Small intestine (tissue), 7 donors: ENCODE measurements at regions not wholly inside any gene's neighbourhood (a gene's known extent, or its start where the extent isn't known, plus 50 kb on each side); places are given as distances from the start of the nearest gene placed in this dataset.

Experiments
- DNase-seq, 2 donors: peaks; one replicate each; pipeline versions ENCODE4 v3.0.0 to v3.0.0-alpha.2; 2013
- FAIRE-seq: peaks from 2 replicates; lab custom pipeline; 2012; peaks lifted over from hg19 to GRCh38; lab: Jason Lieb, UNC
- H3K27ac ChIP-seq, 3 donors: one replicate each; pipeline ENCODE4 v1.5.1; 2013; ENCODE audit warnings: low read length in 2 of 3, mild to moderate bottlenecking in 2 of 3, control low read depth in 1 of 3, inconsistent platforms in 1 of 3, low read depth in 1 of 3, moderate library complexity in 1 of 3
- H3K27me3 ChIP-seq, 3 donors: one replicate each; pipeline ENCODE4 v1.6.1; 2013; ENCODE audit warnings: low read length in 3 of 3, inconsistent platforms in 1 of 3; ENCODE audit not compliant: control insufficient read depth in 3 of 3, insufficient read depth in 3 of 3
- H3K36me3 ChIP-seq, 3 donors: one replicate each; pipeline ENCODE4 v1.6.1; 2013; ENCODE audit warnings: low read length in 3 of 3, inconsistent platforms in 1 of 3, low read depth in 1 of 3, mild to moderate bottlenecking in 1 of 3, moderate library complexity in 1 of 3; ENCODE audit not compliant: control insufficient read depth in 3 of 3, insufficient read depth in 2 of 3
- H3K4me1 ChIP-seq, 3 donors: one replicate each; pipeline ENCODE4 v1.6.1; 2013; ENCODE audit warnings: low read length in 2 of 3, inconsistent platforms in 1 of 3, low read depth in 1 of 3, mild to moderate bottlenecking in 1 of 3, moderate library complexity in 1 of 3; ENCODE audit not compliant: control insufficient read depth in 3 of 3, insufficient read depth in 2 of 3
- H3K4me3 ChIP-seq, 3 donors: one replicate each; pipeline ENCODE4 v1.5.1; 2013; ENCODE audit warnings: low read length in 3 of 3, control low read depth in 1 of 3, inconsistent platforms in 1 of 3, low read depth in 1 of 3, mild to moderate bottlenecking in 1 of 3, moderate library complexity in 1 of 3
- H3K9me3 ChIP-seq, 2 donors: one replicate each; pipeline ENCODE4 v1.6.1; 2013; ENCODE audit warnings: low read depth in 1 of 2, low read length in 1 of 2; ENCODE audit not compliant: control insufficient read depth in 2 of 2, insufficient read depth in 1 of 2
- WGBS, 3 donors: extraction: QIAGEN DNeasy Blood & Tissue Kit; methylation state at CpG; one replicate each; pipeline ENCODE4 v1.1.7; 2013; 5-methylcytosine and 5-hydroxymethylcytosine counted together
- donor health status: healthy with polysubstance abuse.
- donor health status: control.
- donor health status: control.
- donor health status: Bipolar disorder and iron deficiency.
- donor health status: healthy.

DNA sequence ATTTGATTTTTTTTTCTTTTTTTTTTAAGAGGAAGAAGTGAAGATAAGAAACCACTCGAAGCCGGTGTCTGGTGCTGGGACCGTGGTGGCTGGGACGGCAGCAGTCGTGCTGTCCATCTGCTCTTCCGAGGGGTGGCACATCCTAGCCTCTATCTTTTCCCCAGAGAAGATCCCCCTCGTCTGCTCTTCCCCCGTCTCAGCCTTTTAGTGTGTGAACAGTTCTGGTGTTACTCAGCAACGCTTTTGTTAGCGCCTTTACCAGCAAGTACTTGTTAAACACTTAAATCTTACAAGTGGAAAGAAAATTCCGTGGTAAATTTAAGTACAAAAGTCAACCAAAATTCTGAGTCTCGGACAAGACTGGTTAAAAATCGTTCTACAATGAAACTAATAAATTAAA is 90.1 kb downstream of the RSPH3 start:
- FAIRE-seq (no peak), DNase-seq (no peak)
- H3K36me3 ChIP-seq, result no peaks in the 10 kb centered on the region
- no peak overlapping the region for H3K4me3 ChIP-seq
- 59 to 66% (median 60%) methylated on average over 13 of the region's 13 CpGs for WGBS, 3 donors
- H3K4me1 ChIP-seq, result peaks cover 0 to 36% (median 3%) of the 10 kb centered on the region in 3 donors
- no peaks in the 10 kb centered on the region for H3K27me3 ChIP-seq
- H3K9me3 ChIP-seq, result peaks cover 0 to 4% of the 10 kb centered on the region in 2 donors
- peak overlapping the region in 1 of 3 donors; percentile 18 for H3K27ac ChIP-seq

DNA sequence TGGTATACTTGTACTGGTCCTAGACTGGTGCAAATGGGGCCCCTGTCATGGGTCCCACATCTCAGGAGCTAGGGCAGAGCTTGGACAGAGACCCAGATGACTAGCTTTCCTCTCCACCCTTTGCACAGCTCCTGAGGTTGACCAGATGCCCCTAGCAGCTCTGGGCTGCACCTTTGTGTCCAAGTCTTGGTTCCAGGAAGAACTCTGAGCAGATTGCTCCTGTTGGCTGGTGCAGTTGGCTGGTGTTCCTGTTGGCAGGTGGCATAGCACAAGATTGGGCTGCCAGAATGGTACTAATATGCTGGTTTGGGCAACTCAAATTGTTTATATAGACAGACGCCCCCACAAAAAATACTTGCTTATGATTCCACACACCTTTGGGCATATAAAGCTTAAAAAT is 89.4 kb upstream of the EZR start:
- DNase-seq, result no peak
- H3K4me1 ChIP-seq, result peaks cover 0 to 29% (median 3%) of the 10 kb centered on the region in 3 donors
- WGBS, 3 donors, result 87 to 100% (median 98%) methylated on average over 1 of the region's 1 CpG
- H3K36me3 ChIP-seq, result no peaks in the 10 kb centered on the region
- no peaks in the 10 kb centered on the region for H3K27me3 ChIP-seq
- H3K9me3 ChIP-seq, result peaks cover 0 to 10% of the 10 kb centered on the region in 2 donors
- no peak for FAIRE-seq
- no peak overlapping the region for H3K4me3 ChIP-seq
- H3K27ac ChIP-seq, result no peak overlapping the region

DNA sequence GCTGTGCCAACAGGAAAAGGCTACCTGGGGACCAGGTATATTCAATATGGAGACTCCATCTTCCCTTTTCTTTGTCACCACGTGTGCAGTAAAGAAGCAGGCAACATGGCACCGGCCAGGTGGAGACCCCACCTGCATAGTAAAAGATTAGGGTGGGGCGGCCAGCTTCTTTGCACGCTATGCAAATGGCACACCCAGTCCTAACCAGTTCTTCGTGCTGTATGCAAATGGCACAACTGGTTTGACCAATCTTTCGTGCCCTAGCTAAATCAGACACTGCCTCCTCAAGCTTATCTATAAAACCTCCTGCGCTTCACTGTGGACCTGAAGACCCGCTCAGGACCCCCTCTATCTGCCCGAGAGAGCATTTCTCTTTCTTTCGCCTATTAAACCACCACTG is 88.8 kb upstream of the EZR start:
- Histone ChIP-seq H3K27ac (no peak overlapping the region), H3K9me3 (peaks cover 0 to 10% of the 10 kb centered on the region in 2 donors), H3K4me3 (no peak overlapping the region), H3K4me1 (peaks cover 0 to 23% (median 3%) of the 10 kb centered on the region in 3 donors), H3K27me3 (no peaks in the 10 kb centered on the region), H3K36me3 (no peaks in the 10 kb centered on the region)
- FAIRE-seq, result no peak
- DNase-seq, result peak in 1 of 2 donors; percentile 12
- 55 to 84% (median 73%) methylated on average over 10 of the region's 10 CpGs for WGBS, 3 donors

DNA sequence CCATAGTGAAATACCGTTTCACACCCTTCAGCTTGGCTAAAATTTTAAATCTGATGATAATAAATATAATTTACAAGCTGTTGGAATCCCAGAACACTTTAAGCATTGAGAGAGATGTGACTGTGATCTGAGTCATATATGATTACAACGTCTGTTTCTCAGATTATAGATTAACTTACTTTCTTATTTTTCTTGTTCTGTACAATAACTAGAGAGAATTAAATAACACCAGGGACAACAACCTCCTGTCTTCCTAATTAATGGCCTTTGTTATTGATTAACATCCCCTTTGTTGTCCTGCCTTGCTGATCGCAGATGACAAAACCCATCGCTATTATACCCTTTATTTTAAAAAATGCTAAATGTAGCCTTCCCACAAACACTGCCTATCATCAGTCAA is 87.8 kb upstream of the EZR start:
- Histone ChIP-seq H3K36me3 (no peaks in the 10 kb centered on the region), H3K4me3 (no peak overlapping the region), H3K27me3 (no peaks in the 10 kb centered on the region), H3K4me1 (peaks cover 0 to 18% (median 0%) of the 10 kb centered on the region in 3 donors), H3K9me3 (peaks cover 0 to 12% of the 10 kb centered on the region in 2 donors), H3K27ac (no peak overlapping the region)
- no peak for FAIRE-seq
- DNase-seq, result no peak
- WGBS, 3 donors, result 65 to 84% (median 76%) methylated on average over 4 of the region's 4 CpGs

DNA sequence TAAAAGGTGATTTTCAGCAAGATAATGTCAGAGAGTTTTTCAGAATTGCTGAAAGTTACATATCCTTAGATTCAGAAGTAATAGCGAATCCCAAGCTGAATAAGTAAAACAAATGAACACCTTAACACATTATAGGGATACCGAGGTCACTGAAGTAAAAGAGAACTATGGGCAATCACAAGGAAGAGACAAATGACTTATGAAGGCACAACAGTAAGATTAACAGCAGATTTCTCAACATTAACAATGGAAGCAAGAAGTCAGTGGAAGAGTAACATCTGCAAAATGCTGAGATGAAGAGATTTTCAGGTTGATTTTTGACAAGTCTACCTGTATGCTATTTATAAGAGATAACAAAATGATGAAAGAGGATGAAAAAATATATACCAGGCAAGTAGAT is 86.1 kb upstream of the EZR start:
- no peak overlapping the region for H3K4me3 ChIP-seq
- peaks cover 0 to 12% of the 10 kb centered on the region in 2 donors for H3K9me3 ChIP-seq
- H3K27ac ChIP-seq, result no peak overlapping the region
- H3K4me1 ChIP-seq, result peaks cover 0 to 4% (median 0%) of the 10 kb centered on the region in 3 donors
- H3K27me3 ChIP-seq, result no peaks in the 10 kb centered on the region
- no peaks in the 10 kb centered on the region for H3K36me3 ChIP-seq
- FAIRE-seq, result no peak
- no peak for DNase-seq
- WGBS, 3 donors, result 92 to 95% (median 93%) methylated on average over 2 of the region's 2 CpGs

DNA sequence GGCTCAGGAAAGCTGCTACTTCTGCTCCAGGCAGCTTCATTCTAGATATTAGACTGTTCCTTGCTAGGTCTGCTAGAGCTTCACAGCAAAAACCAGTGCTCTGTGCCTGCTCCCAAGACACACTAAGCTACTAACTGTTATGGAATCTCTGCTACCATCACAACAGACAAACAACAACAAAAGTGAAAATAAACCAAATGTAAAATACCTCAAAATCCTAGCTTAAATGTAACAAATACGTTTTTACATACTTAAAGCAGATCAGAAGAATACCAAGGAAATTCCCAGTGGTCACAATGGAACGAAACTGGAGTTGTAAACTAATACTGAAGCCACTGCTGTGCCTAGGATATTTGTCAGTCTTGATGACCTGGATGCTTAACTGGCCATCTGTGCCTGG is 84.6 kb upstream of the EZR start:
- no peak for DNase-seq
- H3K27ac ChIP-seq, result no peak overlapping the region
- no peaks in the 10 kb centered on the region for H3K36me3 ChIP-seq
- no peak for FAIRE-seq
- H3K9me3 ChIP-seq, result peaks cover 0 to 12% of the 10 kb centered on the region in 2 donors
- no peaks in the 10 kb centered on the region for H3K27me3 ChIP-seq
- no peak overlapping the region for H3K4me3 ChIP-seq
- WGBS, 3 donors, result 83 to 85% (median 85%) methylated on average over 2 of the region's 2 CpGs
- H3K4me1 ChIP-seq, result no peaks in the 10 kb centered on the region

DNA sequence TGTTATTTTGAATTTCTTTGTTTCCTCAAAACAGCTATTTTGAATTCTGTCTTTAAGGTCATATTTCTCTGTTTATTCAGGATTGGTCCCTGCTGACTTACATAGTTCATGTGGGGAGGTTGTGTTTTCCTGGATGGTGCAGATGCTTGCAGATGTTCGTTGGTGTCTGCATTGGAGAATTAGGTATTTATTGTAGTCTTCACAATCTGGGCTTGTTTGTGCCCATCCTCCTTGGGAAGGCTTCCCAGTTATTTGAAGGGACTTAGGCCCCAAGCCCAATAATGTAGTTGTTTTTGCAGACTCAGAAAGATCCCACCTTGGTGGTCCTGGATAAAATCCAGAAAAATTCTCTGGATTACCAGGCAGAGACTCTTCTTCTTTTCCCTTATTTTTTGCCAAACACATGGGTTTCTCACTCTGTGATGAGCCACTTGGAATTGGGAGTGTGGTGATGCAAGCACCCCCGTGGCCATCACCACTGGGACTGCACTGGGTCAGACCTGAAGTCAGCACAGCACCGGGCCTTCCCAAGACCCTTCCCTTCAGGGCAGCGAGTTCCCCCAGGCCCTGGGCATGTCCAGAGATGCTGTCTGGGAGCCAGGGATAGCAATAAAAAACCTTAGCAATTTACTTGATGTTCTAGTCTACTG is 81.6 kb upstream of the EZR start:
- DNase-seq (no peak), FAIRE-seq (no peak)
- Histone ChIP-seq H3K27me3 (no peaks in the 10 kb centered on the region), H3K27ac (no peak overlapping the region), H3K9me3 (peaks cover 0 to 8% of the 10 kb centered on the region in 2 donors), H3K4me1 (no peaks in the 10 kb centered on the region), H3K4me3 (no peak overlapping the region), H3K36me3 (no peaks in the 10 kb centered on the region)
- 82 to 85% (median 84%) methylated on average over 4 of the region's 4 CpGs for WGBS, 3 donors

DNA sequence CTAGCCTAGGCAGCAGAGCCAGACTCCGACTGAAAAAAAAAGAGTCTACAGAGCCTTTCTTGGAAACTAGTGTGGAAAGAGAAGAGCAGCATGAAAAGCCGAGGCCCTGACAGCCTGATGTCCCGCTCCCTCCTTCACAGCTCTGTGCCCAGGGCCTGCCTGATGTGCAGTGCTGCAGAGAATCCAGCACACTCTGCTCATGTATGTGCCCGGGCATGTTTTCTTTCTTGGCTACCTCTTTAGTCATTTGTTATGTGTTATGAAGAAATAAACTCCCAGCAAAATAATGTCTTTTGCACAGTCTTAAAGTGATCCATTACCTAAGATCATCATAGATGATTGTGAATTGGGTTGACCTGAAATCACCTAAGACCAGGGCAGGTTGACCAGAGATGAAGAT is 78.1 kb upstream of the EZR start:
- no peaks in the 10 kb centered on the region for H3K27me3 ChIP-seq
- peaks cover 0 to 6% (median 0%) of the 10 kb centered on the region in 3 donors for H3K4me1 ChIP-seq
- DNase-seq (no peak), FAIRE-seq (no peak)
- no peak overlapping the region for H3K4me3 ChIP-seq
- WGBS, 3 donors, result 83 to 91% (median 89%) methylated on average over 4 of the region's 4 CpGs
- H3K36me3 ChIP-seq, result no peaks in the 10 kb centered on the region
- H3K27ac ChIP-seq, result no peak overlapping the region
- H3K9me3 ChIP-seq, result peaks cover 0 to 2% of the 10 kb centered on the region in 2 donors

DNA sequence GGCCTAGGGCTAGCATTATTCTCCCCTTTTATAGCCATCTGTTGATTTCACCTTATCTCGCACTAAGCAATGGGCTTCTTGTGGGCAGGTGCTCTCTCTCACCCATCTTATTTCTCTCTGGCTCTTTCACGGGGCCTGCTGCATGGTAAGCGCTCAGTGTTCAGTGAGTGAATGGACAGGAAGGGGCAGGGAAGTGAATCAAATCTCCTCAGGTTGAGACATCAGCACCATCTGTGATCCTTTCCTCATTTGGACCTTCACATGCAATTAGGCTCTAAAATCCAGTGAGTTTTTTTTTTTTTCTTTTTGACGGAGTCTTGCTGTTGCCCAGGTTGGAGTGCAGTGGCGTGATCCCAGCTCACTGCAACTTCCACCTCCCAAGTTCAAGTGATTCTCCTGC is 76.5 kb upstream of the EZR start:
- Histone ChIP-seq H3K36me3 (no peaks in the 10 kb centered on the region), H3K9me3 (no peaks in the 10 kb centered on the region), H3K4me1 (peaks cover 0 to 6% (median 0%) of the 10 kb centered on the region in 3 donors), H3K4me3 (no peak overlapping the region), H3K27me3 (no peaks in the 10 kb centered on the region), H3K27ac (no peak overlapping the region)
- 85 to 93% (median 89%) methylated on average over 5 of the region's 5 CpGs for WGBS, 3 donors
- FAIRE-seq (no peak), DNase-seq (no peak)
